H9 (cell line): ENCODE measurements at regions not wholly inside any gene's neighbourhood (a gene's known extent, or its start where the extent isn't known, plus 50 kb on each side); places are given as distances from the start of the nearest gene placed in this dataset.
A peak's percentile ranks its signal among the peaks of the same experiment; 100 is the strongest.

ENCODE experiments used
- DNase-seq: peaks from one replicate; pipeline ENCODE4 v3.0.0-alpha.2; 2017
- H2AFZ ChIP-seq: one replicate; pipeline ENCODE4 v1.6.1; 2013; ENCODE audit warnings: mild to moderate bottlenecking, low read length, control low read depth, moderate library complexity
- H2AK5ac ChIP-seq: 2 replicates; pipeline ENCODE4 v1.6.1; 2013; ENCODE audit warnings: low read length, control low read depth, mixed read lengths; ENCODE audit not compliant: insufficient read length
- H2BK120ac ChIP-seq: one replicate; pipeline ENCODE4 v1.6.1; 2013; ENCODE audit warnings: low read depth, mild to moderate bottlenecking, low read length, control low read depth, inconsistent platforms; ENCODE audit not compliant: poor library complexity, severe bottlenecking
- H2BK12ac ChIP-seq: 2 replicates; pipeline ENCODE4 v1.6.1; 2013; ENCODE audit warnings: low read length, control low read depth, mixed read lengths, low read depth; ENCODE audit not compliant: insufficient read length
- H2BK15ac ChIP-seq: 2 replicates; pipeline ENCODE4 v1.6.1; 2013; ENCODE audit warnings: low read depth, low read length, control low read depth
- H2BK20ac ChIP-seq: one replicate; pipeline ENCODE4 v1.6.1; 2013; ENCODE audit warnings: low read depth, mild to moderate bottlenecking, low read length, control low read depth, inconsistent platforms; ENCODE audit not compliant: poor library complexity, severe bottlenecking
- H2BK5ac ChIP-seq: 2 replicates; pipeline ENCODE4 v1.6.1; 2013; ENCODE audit warnings: low read length, control low read depth, mixed read lengths; ENCODE audit not compliant: insufficient read length
- H3K14ac ChIP-seq: 2 replicates; pipeline ENCODE4 v1.6.1; 2013; ENCODE audit warnings: low read length, control low read depth; ENCODE audit not compliant: insufficient read depth
- H3K18ac ChIP-seq: 2 replicates; pipeline ENCODE4 v1.6.1; 2013; ENCODE audit warnings: low read depth, mild to moderate bottlenecking, mixed read lengths, low read length, control low read depth; ENCODE audit not compliant: insufficient read length
- H3K23ac ChIP-seq: 2 replicates; pipeline ENCODE4 v1.6.1; 2013; ENCODE audit warnings: low read length, control low read depth, mixed read lengths, low read depth; ENCODE audit not compliant: insufficient read length
- H3K23me2 ChIP-seq: 2 replicates; pipeline ENCODE4 v1.6.1; 2013; ENCODE audit warnings: low read depth, mild to moderate bottlenecking, mixed read lengths, low read length, control low read depth; ENCODE audit not compliant: insufficient read length, poor library complexity, severe bottlenecking
- H3K27ac ChIP-seq: 2 replicates; pipeline ENCODE4 v1.5.1; 2013; ENCODE audit warnings: low read length, control low read depth, mixed read lengths, low read depth; ENCODE audit not compliant: insufficient read length
- H3K27me3 ChIP-seq: 2 replicates; pipeline ENCODE4 v1.6.1; 2013; ENCODE audit warnings: low read length, control low read depth, inconsistent platforms; ENCODE audit not compliant: insufficient read depth
- H3K4ac ChIP-seq: 2 replicates; pipeline ENCODE4 v1.6.1; 2013; ENCODE audit warnings: low read depth, mild to moderate bottlenecking, control low read depth, inconsistent platforms, low read length, moderate library complexity
- H3K4me1 ChIP-seq: 2 replicates; pipeline ENCODE4 v1.6.1; 2013; ENCODE audit warnings: low read length, control low read depth, inconsistent platforms; ENCODE audit not compliant: insufficient read depth
- H3K4me2 ChIP-seq: 2 replicates; pipeline ENCODE4 v1.6.1; 2013; ENCODE audit warnings: low read length, control low read depth, mixed read lengths; ENCODE audit not compliant: insufficient read length, insufficient read depth
- H3K56ac ChIP-seq: 2 replicates; pipeline ENCODE4 v1.6.1; 2013; ENCODE audit warnings: low read depth, mild to moderate bottlenecking, mixed read lengths, low read length, control low read depth; ENCODE audit not compliant: insufficient read length
- H3K79me1 ChIP-seq: 2 replicates; pipeline ENCODE4 v1.6.1; 2013; ENCODE audit warnings: low read depth, mild to moderate bottlenecking, moderate library complexity, low read length, control low read depth, inconsistent platforms; ENCODE audit not compliant: insufficient read depth, poor library complexity, severe bottlenecking
- H3K79me2 ChIP-seq: 2 replicates; pipeline ENCODE4 v1.6.1; 2013; ENCODE audit warnings: low read length, control low read depth, inconsistent platforms; ENCODE audit not compliant: insufficient read depth
- H3K9ac ChIP-seq: 2 replicates; pipeline ENCODE4 v1.6.1; 2013; ENCODE audit warnings: low read length, control low read depth, mixed read lengths; ENCODE audit not compliant: insufficient read length; ENCODE audit errors: extremely low read depth
- H3K9me3 ChIP-seq: one replicate; pipeline ENCODE4 v1.6.1; 2013; ENCODE audit warnings: low read depth, low read length, inconsistent platforms; ENCODE audit not compliant: control insufficient read depth
- H3T11ph ChIP-seq: one replicate; pipeline ENCODE4 v1.6.1; 2013; ENCODE audit warnings: mild to moderate bottlenecking, low read length, control low read depth, inconsistent platforms
- H4K20me1 ChIP-seq: one replicate; pipeline ENCODE4 v1.6.1; 2013; ENCODE audit not compliant: control insufficient read depth, insufficient read length, insufficient read depth
- H4K5ac ChIP-seq: 2 replicates; pipeline ENCODE4 v1.6.1; 2013; ENCODE audit warnings: low read depth, mild to moderate bottlenecking, mixed read lengths, low read length, control low read depth; ENCODE audit not compliant: insufficient read length
- H4K8ac ChIP-seq: replicated peaks from 2 replicates; pipeline ENCODE4 v1.6.1; 2013; ENCODE audit warnings: low read length, control low read depth, mixed read lengths, low read depth; ENCODE audit not compliant: insufficient read length
- H4K91ac ChIP-seq: 2 replicates; pipeline ENCODE4 v1.6.1; 2013; ENCODE audit warnings: low read depth, mild to moderate bottlenecking, moderate library complexity, mixed read lengths, low read length, control low read depth; ENCODE audit not compliant: insufficient read length
- H3K27ac Mint-ChIP-seq, 3 experiments: 2 replicates in 2 of 3; 3 replicates in 1 of 3; pipeline ENCODE4 v1.8.0; 2020 to 2021; ENCODE audit warnings: mixed read lengths in 3 of 3, mild to moderate bottlenecking in 1 of 3, moderate library complexity in 1 of 3
- H3K27me3 Mint-ChIP-seq: 2 replicates; pipeline ENCODE4 v1.8.0; 2021; ENCODE audit warnings: low read depth, mild to moderate bottlenecking, moderate library complexity, mixed read lengths
- H3K36me3 Mint-ChIP-seq, 3 experiments: 2 replicates in 2 of 3; 3 replicates in 1 of 3; pipeline ENCODE4 v1.8.0; 2020 to 2021; ENCODE audit warnings: low read depth in 3 of 3, mixed read lengths in 3 of 3; ENCODE audit not compliant: insufficient read depth in 1 of 3
- H3K4me1 Mint-ChIP-seq, 2 experiments: 2 replicates each; pipeline ENCODE4 v1.8.0; 2020; ENCODE audit warnings: mixed read lengths in 2 of 2
- H3K4me3 Mint-ChIP-seq, 2 experiments: 2 replicates in 1 of 2; 3 replicates in 1 of 2; pipeline ENCODE4 v1.8.0; 2020 to 2021; ENCODE audit warnings: mild to moderate bottlenecking in 2 of 2, mixed read lengths in 2 of 2, moderate library complexity in 1 of 2
- H3K9me3 Mint-ChIP-seq, 2 experiments: 2 replicates in 1 of 2; 3 replicates in 1 of 2; pipeline ENCODE4 v1.8.0; 2020; ENCODE audit warnings: mild to moderate bottlenecking in 2 of 2, mixed read lengths in 2 of 2, moderate library complexity in 1 of 2
- CTCF ChIP-seq: fragments of 200-600 bp; sonication (generic); conservative IDR thresholded peaks from 3 replicates; pipeline ENCODE4 v1.8.0; 2021; ENCODE audit warnings: antibody characterized with exemption, mild to moderate bottlenecking
- WGBS: extraction: QIAGEN DNeasy Blood & Tissue Kit; methylation state at CpG from one replicate; pipeline ENCODE4 v1.1.7; 2013; ENCODE audit warnings: missing lambda C conversion rate, low lambda C conversion rate, mixed read lengths; ENCODE audit not compliant: insufficient read length; ENCODE audit errors: extremely low coverage; 5-methylcytosine and 5-hydroxymethylcytosine counted together

DNA sequence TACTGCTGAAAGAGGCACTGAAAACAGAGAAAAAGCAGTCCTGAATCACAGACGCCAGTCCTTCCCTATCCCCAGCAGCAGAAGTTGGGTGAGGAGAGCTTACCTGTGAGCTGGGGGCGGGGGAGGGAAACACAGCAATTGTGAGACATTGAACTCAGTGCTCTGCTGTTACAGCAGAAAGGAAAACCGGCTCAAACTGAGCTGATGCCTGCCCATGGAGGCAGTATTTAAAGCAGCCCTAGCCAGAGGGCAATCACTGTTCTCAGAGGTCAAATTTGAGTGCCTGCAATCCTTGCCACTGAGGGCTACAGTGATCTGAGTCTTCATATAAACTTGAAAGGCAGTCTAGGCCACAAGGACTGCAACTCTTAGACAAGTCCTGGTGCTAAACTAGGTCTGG is 220.7 kb downstream of the GRXCR1 start:
- H3K9ac ChIP-seq: no peak overlapping the region
- H2BK20ac ChIP-seq: no peak overlapping the region
- no peak overlapping the region for H4K5ac ChIP-seq
- WGBS: no CpG with 5 or more reads among the region's 3 CpGs
- no peak overlapping the region for H2BK120ac ChIP-seq
- H4K8ac ChIP-seq: no peak overlapping the region
- no peak overlapping the region for H3K4me2 ChIP-seq
- H3K56ac ChIP-seq: no peak overlapping the region
- no peak overlapping the region; a peak in 1 of 7 replicates for H3K27ac Mint-ChIP-seq
- H3K4me1 Mint-ChIP-seq: peaks cover 3 to 5% of the 10 kb centered on the region in 2 experiments
- no peak overlapping the region for H4K91ac ChIP-seq
- H4K20me1 ChIP-seq: no peaks in the 10 kb centered on the region
- peak overlapping the region; percentile 78 for H2AFZ ChIP-seq
- no peaks in the 10 kb centered on the region for H3K79me2 ChIP-seq
- peaks cover 3 to 4% of the 10 kb centered on the region in 2 experiments; a peak in 2 of 5 replicates for H3K9me3 Mint-ChIP-seq
- TF ChIP-seq CTCF: no peak
- H3K4ac ChIP-seq: no peak overlapping the region
- no peak for DNase-seq
- H3T11ph ChIP-seq: no peak overlapping the region
- no peak overlapping the region for H2AK5ac ChIP-seq
- no peak overlapping the region for H3K27ac ChIP-seq
- peaks cover 0 to 3% (median 1%) of the 10 kb centered on the region in 3 experiments; a peak in 2 of 7 replicates for H3K36me3 Mint-ChIP-seq
- no peaks in the 10 kb centered on the region; the same call in 1 of the 2 replicates for H3K4me1 ChIP-seq
- H3K14ac ChIP-seq: peak overlapping the region; percentile 42; the same call in 1 of the 2 replicates
- H3K4me3 Mint-ChIP-seq: no peak overlapping the region
- no peak overlapping the region for H2BK12ac ChIP-seq
- no peak overlapping the region for H2BK5ac ChIP-seq
- no peaks in the 10 kb centered on the region for H3K27me3 ChIP-seq
- H2BK15ac ChIP-seq: no peak overlapping the region
- no peaks in the 10 kb centered on the region for H3K27me3 Mint-ChIP-seq
- no peaks in the 10 kb centered on the region for H3K79me1 ChIP-seq
- no peaks in the 10 kb centered on the region for H3K9me3 ChIP-seq
- no peaks in the 10 kb centered on the region for H3K23me2 ChIP-seq
- no peak overlapping the region for H3K18ac ChIP-seq
- H3K23ac ChIP-seq: no peak overlapping the region
